HG02642 (cell line): ENCODE measurements at regions not wholly inside any gene's neighbourhood (a gene's known extent, or its start where the extent isn't known, plus 50 kb on each side); places are given as distances from the start of the nearest gene placed in this dataset.
A peak's percentile ranks its signal among the peaks of the same experiment; 100 is the strongest.

Experiments used
- ATAC-seq: cut with Tn5 transposase; IDR thresholded peaks from one replicate; pipeline ENCODE4 v1.9.1; 2021; ENCODE audit warnings: mild to moderate bottlenecking; ENCODE audit not compliant: unreplicated experiment, poor library complexity

DNA sequence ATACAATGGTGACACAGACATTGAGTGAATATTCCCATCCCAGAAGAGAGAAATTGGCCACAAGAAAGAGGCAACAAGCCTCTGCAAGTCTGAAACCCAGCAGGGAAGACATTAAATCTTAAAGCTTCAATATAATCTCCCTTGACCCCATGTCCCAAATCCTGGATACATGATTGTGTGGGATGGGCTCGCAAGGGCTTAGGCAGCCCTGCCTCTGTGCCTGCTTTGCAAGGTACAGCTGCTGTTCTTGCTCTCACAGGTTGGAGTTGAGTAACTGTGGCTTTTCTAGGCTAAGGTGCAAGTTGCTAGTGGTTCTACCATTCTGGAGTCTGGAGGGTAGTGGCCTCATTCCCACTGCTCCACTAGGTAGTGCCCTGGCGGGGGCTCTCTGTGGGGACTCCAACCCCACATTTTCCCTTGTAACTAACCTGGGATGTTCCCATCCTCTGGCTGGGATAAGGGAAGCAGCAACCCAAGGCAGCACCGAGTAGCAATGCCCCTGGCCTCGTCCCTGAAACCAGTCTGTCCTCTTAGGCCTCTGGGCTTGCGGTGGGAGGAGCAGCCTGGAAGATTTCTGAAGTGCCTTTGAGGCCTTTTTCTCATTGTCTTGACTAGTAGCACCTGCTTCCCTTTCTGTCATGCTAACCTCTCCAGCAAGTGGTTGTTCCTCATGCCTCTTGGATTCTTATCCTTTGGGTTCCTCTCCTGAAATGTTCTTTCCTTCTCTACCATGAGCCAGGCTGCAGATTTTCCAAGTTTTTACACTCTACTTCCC lies 90.0 kb downstream of the FAM174B start:
- ATAC-seq: no peak

- no peak for ATAC-seq
Measured at GRCh38 chr15:92561754-92562153, 93.8 kb downstream of the FAM174B start.

DNA sequence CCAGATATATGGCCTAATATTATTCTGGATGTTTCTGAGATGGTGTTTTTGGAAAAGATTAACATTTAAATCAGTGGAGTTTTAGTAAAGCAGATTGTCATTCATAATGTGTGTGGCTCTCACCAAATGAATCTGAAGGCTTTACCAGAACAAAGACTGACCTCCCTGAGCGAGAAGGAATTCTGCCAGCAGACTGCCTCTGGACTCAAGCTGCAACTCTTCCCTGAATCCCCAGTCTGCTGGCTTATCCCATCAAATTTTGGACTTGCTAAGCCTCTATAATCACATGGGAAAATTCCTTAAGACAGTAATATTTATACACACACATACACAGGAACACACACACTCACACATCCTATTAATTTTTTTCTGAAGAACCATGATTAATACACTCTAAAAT lies 102.3 kb downstream of the FAM174B start:
- no peak for ATAC-seq

- no peak for ATAC-seq
Measured at GRCh38 chr15:92545996-92546395, 109.6 kb downstream of the FAM174B start.

DNA sequence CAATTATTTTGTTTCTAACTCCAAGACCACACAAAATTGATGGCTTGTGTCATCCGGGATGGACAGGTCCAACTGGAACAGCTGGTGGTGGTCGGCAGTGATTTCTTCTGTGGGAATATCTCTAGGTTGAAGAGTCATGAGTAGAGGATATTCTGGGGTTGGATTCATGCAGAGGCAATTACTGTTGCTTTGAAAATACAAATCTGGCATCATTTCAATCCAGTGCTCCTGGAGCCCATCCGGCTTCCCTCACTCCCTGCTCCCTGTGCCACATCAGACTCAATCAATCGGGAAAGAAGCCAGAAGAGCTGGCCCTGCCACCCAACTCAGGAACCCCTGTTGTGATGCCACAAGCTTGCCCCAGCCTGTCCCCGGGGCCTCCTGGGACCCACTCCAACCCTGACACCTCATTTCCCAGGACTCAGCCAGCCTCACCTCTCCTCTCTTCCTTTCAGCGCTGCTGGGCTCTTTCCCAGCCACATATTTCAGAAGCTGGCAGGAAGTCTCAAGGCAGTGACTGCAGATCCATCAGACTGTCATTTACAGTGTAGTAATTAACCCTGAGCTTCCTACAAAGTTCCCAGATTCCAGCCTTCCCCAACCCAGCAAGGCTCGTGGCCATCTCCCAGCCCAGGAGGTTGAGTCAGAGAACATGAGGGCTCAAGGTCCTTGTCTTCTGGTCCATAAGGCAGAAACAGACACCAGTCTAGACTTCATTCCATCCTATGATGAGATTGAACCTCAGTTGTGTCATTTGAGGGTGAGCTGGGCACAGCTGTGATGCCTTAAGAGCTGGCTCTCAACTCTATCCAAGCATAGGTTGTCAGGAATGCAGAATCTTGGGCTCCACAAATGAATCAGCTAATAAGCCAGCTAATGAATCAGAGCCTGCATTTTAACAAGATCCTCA lies 114.0 kb downstream of the FAM174B start:
- no peak for ATAC-seq

DNA sequence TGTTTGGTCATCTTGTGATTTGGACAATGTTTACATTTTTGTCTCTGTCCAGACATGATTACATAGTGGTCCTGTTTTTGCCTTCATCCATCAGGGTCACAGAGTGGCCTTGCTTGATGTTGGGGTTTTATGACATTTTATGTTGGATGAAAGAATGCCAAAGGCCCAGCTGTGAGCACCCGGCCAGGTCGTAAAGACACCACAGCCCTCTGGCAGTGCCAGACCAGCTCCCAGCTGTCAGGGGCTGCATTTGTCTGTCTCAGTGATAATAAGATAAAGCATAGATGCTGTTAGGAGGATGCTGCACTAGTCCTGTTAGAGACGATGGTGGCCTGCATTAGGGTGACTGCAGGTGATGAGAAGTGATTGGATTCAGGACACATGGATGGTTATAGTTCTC lies 117.5 kb downstream of the FAM174B start:
- no peak for ATAC-seq

- no peak for ATAC-seq
Measured at GRCh38 chr15:92533298-92533697, 122.3 kb downstream of the FAM174B start.

GRCh38 chr15:92531406-92531805 lies 124.2 kb downstream of the FAM174B start:
- ATAC-seq: no peak

DNA sequence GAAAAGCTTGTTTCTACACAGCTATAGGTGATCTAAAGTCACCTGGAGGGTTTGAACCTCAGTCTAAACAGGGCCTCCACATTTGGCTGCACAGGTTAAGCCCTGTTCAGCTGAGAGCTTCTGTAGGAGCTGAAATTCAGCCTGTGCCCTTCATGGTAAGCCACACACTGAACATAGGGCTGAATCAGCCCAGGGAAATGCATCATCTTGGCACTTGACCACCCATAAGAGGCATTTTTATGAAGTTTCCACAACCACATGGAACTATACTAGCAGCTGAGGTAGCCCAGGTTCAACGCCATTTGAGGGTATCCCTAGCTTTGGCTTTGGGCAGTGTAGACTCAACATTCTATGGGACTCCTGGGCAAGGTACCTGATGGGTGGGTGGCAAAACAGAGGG lies 126.8 kb downstream of the FAM174B start:
- ATAC-seq: no peak

DNA sequence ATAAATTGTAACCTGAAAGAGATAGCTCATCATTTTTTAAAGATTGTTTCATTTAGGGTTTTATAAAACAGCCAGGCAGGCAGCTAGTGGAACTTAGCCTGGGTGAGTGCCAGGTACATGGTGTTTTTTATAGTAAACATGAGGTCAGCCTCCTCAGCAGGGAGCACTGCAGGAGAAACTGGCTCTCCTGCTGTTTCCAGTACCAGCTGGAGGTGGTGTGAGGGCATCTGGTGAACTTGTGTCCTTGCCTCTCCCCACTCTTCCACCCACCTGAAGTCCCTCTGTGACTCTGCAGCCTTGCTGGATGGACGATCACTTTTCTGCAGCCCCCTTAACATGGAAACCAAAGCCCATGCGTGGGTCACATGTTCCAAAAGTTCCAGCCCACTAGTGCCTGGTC lies 128.4 kb downstream of the FAM174B start:
- no peak for ATAC-seq

DNA sequence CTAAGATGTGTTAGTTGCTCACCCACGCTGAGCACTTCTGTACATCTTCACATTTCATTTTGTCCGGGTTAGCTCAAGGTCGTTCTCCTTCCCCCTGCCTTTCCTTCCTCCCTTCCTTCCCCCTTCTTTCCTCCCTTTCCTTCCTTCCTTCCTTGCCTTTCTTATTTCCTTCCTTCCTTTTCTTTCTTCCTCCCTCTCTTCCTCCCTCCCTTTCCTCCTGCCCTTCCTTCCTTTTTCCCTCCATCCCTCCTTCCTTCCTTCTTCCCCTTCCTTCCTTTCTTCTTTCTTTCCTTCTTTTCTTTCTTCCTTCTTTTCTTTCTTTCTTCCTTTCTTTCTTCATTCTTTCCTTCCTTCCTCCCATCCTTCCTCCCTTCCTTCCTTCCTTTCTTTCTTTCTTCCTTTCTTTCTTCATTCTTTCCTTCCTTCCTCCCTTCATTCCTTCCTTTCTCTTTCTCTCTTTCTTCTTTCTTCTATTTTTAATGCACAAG lies 129.8 kb downstream of the FAM174B start:
- ATAC-seq: no peak

GRCh38 chr15:92524874-92525565 lies 130.6 kb downstream of the FAM174B start:
- ATAC-seq: no peak

- ATAC-seq: no peak
Measured at GRCh38 chr15:92524161-92524560, 130.5 kb downstream of the ST8SIA2 start.

DNA sequence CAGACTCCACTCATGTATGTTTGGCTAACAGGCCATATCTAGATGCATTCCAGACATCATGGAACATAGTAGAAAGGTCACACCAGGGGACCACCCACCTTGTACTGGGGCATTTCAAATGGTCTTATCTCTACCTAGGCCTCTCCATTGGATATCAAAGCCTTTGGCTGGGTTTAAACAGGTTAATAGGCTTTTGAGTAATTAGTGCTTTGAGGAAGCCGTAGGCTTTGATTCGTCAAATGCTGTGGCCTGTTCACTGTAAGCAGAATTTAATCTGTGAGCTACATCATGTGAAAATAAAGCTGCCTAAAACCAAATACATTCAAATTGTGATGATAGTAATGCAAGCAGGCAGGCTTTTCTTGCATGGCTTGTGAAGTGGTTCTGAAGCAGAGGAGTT lies 129.5 kb downstream of the ST8SIA2 start:
- ATAC-seq: no peak

DNA sequence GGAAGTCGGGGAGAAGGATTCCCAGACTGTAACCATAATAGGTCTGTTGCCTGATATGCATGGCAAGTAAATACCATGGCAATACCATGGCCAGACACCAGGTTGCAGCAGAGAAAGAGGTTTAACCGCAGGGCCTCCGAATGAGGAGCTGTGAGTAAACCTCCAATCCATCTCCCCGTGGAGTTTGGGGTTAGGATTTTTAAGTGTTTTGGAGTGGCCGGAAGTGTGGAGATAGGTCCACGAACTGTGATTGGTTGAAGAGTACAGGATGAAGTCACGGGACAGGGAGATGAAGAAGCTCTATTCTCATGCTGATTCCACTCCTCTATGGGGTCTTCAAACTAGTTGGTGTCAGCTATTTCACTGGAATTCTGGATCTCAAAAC lies 127.9 kb downstream of the ST8SIA2 start:
- ATAC-seq: peak; percentile 89

GRCh38 chr15:92520914-92521623 lies 127.4 kb downstream of the ST8SIA2 start:
- ATAC-seq: peak; percentile 37

- ATAC-seq: no peak
Measured at GRCh38 chr15:92519709-92520108, 126.0 kb downstream of the ST8SIA2 start.
